ENCODE measurements at regions not wholly inside any gene's neighbourhood (a gene's known extent, or its start where the extent isn't known, plus 50 kb on each side); places are given as distances from the start of the nearest gene placed in this dataset.

DNA sequence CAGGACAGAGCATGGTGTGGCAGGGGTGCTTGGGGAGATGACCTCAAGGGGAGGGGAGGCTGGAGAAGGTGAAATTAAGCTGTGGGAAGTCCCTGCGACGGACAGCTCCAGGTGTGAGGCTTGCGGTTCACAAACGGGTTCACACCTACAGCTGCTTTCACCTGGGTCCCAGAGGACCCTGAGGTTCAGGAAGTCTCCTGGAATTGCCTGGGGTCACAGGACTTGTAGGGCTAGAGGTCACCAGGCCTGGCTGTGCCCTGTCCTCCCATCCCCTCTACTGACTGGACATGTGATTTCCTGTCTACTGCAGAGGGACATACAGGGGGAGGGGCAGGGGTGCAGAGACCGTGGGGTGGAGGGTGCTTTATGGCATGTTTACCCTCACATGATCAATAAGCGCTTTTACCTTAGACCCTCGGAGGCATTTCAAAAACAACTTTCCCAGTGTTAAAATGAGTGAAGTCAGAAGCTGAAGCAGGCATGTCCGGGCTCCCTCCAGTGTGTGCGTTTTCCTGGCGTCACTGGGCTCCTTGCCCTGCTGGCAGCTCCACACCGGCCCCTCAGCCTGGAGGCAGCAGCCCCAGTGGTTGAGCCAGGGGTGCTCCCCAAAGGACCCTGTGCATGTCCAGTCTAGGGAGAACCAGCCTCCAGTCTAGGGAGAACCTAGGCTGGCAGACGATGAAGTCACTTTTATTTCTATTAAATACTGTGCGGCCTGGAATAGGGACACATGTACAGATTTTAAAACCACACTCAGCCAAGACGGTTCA lies 66.6 kb upstream of the IGFBP3 start:
- no peak for DNase-seq (ENCODE audit: low spot score)
- intact Hi-C loops (cut with DNase I): no loop called here

DNA sequence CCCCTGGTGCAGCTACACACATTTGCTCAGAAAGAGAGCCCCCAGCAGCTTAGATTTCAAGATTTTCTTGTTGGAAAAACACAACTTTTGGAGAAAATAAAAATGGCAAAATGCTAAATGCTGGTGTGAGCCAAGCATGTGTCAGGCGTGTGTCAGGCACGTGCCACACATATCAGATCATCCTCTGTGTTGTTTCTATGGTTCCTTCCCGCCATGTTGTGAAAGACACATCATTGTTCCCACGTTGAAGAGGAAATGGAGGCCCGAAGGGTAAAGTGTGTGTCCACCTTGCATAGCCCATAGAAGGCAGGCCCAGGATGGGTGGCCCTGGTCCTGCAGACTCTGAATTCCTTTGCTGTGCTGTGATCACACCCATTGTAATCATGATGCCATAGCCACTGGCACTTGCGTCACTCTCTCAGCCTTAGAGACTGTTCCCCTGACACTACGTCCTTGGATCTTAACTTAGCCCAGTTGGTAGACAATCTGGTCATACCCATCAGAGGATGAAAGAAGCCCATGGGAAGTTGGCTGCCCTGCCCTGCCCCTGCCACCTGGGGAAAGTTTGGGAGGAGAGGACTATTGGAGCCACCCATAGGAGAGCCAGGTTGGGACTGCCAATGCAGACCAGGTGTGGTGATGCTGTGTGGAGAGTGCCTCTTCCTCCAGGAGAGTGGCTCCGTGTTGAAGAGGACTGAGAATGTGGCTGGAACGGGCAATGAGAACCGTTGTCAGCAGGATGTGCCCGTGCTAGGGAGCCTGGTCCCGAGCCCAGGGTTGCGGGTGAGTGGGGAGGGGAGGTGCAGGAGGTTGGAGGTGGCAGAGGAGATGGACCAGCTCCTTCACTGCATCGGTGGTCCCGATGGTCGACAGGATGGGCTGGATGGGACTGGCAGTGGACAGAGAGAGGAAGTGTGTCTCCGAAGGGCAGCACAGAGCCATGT lies 65.6 kb upstream of the IGFBP3 start:
- intact Hi-C loops (cut with DNase I): no loop called here
- no peak for DNase-seq (ENCODE audit: low spot score)

DNA sequence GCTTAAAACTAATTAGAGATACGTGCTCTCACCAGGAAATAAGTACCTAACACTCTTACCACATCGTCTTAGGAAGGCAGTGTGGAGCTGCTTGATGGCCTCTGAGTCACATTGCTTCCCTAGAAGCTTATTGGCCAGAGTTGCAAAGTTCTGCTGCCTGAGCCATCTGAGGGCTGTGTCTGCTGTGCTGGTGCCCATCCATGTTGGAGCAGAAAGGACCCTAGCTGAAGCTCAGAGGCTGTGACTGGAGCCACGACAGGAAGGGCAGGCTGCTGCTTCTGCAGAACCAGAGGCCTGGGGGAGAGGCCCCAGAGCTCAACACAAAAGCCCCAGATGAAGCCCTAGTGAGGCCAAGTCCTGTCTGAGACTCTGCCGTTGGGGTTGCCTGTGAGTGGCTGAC lies 64.8 kb upstream of the IGFBP3 start:
- no peak for DNase-seq (ENCODE audit: low spot score)
- intact Hi-C loops (cut with DNase I): no loop called here

DNA sequence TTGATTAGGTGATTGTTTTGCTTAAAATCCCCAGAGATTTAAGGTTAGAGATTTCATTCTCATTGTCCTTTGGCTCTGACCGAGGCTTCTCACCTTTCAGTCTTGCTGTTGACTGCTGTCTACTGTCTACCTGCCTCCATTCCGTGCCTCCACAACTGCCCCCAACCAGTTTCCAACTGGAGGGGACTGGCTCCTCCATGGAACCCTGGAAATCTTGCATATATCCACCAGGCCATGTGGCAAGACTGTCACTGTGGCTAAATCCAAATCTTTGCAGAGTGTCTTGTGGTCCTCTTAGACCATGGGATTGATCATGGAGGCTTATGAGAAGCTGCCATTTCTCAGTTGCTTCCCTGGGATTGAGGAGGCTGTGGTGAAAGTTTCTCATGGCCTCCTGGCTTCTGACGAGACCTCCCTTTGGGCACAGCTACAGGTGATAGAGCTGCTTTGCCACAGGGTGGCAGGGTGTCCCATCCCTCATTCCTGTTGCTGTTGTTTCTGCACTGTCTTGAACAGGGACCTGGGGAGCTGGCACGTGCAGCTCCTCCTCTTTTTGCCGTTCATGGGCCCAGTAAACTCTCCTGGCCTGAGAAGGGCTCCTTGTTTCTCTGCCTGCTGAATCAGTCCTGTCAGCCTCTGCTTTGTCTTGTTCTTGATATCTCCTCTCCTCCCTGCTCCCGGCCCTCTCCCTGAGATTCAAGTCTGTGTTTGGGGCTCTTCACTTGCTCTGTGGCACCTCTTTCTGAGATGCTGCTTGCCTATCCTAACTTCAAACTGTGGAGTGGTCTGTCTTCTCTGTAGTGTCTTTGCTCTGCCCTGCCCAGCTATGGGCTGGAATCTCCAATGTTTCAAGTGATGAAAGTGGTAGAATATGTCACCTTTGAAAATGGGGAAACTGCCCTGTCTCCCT lies 63.6 kb upstream of the IGFBP3 start:
- no peak for DNase-seq (ENCODE audit: low spot score)

GRCh38 chr7:45983720-45984255 lies 62.7 kb upstream of the IGFBP3 start:
- DNase-seq (ENCODE audit: low spot score): no peak
- intact Hi-C loops (cut with DNase I): no loop called here

More for the DNA sequence above, 63.6 kb upstream of the IGFBP3 start:
- intact Hi-C loops (cut with DNase I): no loop called here

DNA sequence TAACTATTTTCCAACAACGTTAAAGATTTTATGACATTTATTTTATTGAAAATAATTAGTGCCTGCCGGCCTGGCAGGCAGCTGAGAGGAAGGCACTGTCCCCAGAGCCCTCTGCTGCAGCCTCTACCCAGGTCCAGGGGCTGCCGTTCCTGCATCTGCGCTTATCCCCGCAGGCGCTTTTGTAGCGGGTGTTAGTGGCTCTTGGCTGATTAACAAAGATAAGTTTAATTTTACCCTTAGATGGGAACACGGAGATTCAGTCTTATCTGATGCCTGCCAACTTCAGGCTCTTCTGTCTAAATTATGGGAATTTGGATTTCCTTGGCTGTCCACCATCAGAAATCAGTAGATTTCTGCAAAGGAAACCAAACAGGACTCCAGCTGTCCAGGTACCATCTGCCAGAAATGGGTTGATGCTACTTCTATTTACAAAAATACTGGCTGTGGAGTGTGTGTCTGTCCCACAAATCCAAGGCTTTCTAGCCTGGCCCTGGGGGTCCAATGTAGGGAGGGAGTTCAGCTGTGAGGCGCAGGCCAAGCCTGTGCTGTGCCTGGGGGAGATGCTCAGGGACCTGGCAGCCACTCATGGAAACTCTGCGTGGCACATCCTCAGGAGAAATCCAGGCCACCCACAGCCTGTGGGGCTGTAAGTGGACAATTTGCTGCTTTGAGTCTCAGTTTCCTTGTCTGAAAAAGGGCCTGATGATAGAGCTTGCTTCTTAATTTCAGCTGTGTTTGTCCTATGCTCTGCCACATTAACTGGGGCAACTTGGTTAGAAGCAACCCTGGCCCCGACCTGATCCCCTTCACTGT lies 62.0 kb upstream of the IGFBP3 start:
- intact Hi-C loops (cut with DNase I): no loop called here
- no peak for DNase-seq (ENCODE audit: low spot score)

DNA sequence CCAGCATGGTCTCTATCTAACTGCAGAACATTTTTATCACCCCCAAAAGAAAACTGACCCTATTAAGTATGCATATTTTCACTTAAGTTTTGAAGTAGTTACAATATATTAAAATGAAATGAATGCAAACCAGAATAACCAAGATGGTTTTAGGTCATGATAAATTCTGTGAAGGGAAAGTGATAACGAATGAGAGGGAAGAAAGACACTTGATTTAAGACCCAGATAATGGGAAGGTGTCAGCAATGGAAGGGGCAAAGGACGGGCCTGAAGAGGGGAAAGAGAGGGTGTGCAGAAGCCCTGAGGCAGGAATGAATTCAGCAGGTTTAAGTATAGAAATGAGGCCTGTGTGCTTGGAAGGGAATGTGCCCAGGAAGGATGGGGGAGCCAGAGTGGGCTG lies 61.1 kb upstream of the IGFBP3 start:
- intact Hi-C loops (cut with DNase I): no loop called here

DNA sequence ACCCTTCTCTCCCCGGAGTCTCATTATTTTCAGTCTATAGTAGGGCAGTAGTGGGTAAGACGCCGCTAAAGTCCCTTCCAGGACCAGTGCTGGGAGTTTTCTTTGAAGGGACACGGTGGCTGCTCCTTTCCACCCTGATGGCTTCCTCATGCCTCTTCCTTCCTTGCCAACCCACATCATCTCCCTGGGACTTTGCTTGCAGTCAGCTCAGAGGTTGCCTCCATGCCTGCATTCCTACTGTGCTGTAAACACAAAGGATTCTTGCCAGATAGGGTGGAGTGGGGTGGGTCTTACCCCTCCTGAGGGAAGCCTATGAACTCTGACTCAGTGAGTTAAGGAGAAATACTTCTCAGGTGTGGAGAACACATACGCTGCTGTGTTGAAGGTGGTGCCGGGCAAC lies 59.9 kb upstream of the IGFBP3 start:
- DNase-seq (ENCODE audit: low spot score): no peak
- intact Hi-C loops (cut with DNase I): no loop called here

More for the DNA sequence above, 61.1 kb upstream of the IGFBP3 start:
- DNase-seq (ENCODE audit: low spot score): no peak

GRCh38 chr7:45980181-45980905 lies 59.3 kb upstream of the IGFBP3 start:
- intact Hi-C loops (cut with DNase I): no loop called here
- no peak for DNase-seq (ENCODE audit: low spot score)

- intact Hi-C loops (cut with DNase I): no loop called here
Measured at GRCh38 chr7:45979275-45980180, 58.5 kb upstream of the IGFBP3 start.

GRCh38 chr7:45978731-45979211 lies 57.7 kb upstream of the IGFBP3 start:
- intact Hi-C loops (cut with DNase I): no loop called here
- DNase-seq (ENCODE audit: low spot score): no peak

More at GRCh38 chr7:45979275-45980180, 58.5 kb upstream of the IGFBP3 start:
- no peak for DNase-seq (ENCODE audit: low spot score)

DNA sequence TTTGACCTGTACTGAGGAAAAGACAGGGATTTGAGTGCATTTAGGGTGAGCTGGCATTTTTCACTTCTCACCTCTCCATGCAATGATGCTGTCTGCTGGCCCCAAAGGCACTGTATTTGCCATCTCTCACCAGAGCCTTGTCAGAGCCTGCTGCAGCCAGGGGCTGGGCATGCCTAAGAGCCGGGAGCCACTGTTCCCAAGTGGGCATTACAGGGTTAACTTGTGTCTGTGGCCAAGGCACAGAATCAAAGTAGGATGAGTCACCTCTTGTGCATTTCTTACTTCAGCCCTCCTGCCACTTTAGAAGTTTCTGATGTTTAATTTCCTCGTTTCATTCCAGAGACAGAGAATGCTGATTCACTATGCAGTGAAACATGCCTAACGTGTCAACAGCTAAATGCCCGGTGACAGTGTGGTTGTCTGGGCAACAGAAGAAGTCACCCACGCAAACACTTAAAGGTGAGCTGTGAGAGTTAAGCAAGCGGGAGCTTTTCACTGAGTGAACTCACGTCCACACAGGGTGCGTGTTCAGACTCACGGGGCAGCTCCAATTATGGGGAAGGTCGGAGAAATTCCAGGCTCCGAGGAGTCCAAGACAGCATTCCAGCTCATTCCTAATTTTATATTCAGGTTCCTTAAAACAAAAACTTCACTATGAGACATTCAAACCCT lies 57.1 kb upstream of the IGFBP3 start:
- no peak for DNase-seq (ENCODE audit: low spot score)
- intact Hi-C loops (cut with DNase I): no loop called here

DNA sequence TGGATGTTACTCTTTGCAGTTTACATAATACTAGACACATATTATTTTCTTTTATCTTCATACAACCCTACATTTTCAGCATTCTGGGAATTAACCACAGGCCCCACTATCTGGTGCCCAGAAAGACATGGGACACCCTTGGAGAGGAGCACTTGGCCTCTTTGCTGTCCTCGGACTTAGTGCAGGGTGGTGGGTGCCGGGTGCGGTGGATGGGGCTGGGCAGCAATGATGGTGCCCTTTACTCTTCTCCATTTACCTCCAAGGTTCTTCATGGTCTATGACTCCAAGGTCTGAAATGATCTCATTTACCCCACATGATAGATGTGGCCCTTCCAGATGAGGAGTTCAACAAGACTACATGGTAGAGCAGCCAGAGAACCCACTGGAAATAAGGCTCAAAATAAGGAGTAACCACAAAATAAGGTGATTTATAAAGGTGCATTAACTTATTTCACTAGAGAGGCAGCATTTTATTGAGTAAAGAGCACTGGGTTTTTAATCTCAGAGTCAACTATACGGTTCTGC lies 56.2 kb upstream of the IGFBP3 start:
- DNase-seq (ENCODE audit: low spot score): no peak

GRCh38 chr7:45976485-45976856 lies 55.4 kb upstream of the IGFBP3 start:
- DNase-seq (ENCODE audit: low spot score): no peak
- intact Hi-C loops (cut with DNase I): no loop called here

More for the DNA sequence above, 56.2 kb upstream of the IGFBP3 start:
- intact Hi-C loops (cut with DNase I): no loop called here

DNA sequence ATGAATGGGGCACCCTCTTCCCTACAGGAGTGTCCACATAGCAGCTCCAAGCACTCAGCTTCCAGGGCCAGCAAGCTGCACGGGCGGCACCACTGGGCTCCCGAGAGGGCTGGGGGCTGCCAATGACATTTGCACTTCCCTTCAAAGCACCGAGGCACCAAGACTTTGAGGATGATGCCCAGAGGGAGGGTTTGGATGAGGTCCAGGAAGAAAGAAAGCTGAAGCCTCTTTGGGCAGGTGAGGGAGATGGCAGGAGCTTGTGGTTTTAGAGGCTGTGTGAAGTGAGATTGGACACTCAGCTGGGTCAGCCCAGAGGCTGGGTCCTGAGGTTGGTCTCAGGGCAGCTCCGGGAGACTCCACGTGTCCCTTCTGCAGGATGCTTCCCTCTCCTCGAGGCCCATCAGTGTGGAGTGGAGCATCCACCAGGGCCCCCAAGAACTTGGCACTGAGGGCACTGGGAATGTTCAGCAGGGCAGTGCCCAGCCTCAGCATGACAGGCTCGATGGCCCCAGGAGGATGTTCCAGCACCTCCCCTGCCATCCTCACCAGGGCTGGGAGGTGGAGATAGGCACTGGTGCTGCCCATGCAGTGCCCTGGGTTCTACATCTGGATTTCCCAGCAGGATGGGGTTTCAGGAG lies 54.9 kb upstream of the IGFBP3 start:
- intact Hi-C loops (cut with DNase I): no loop called here

More for the DNA sequence above, 54.9 kb upstream of the IGFBP3 start:
- no peak for DNase-seq (ENCODE audit: low spot score)
